Activated T-helper 17 cell treated with anti-CD3 and anti-CD28 coated beads, Interleukin-2, amount 50 U/mL, for 72 hours (primary cell): ENCODE measurements at regions not wholly inside any gene's neighbourhood (a gene's known extent, or its start where the extent isn't known, plus 50 kb on each side); places are given as distances from the start of the nearest gene placed in this dataset.

Experiments
- ATAC-seq: fragments of 150-1000 bp; cut with Tn5 transposase; replicated peaks from 2 replicates; pipeline ENCODE4 v1.10.0; 2021; ENCODE audit warnings: mild to moderate bottlenecking, moderate library complexity
- H3K27ac Mint-ChIP-seq: one replicate; pipeline ENCODE4 v1.8.0; 2022; ENCODE audit warnings: mixed read lengths
- H3K27me3 Mint-ChIP-seq: one replicate; pipeline ENCODE4 v1.8.0; 2022; ENCODE audit warnings: mixed read lengths
- H3K36me3 Mint-ChIP-seq: one replicate; pipeline ENCODE4 v1.8.0; 2022; ENCODE audit warnings: low read depth, mild to moderate bottlenecking, mixed read lengths
- H3K4me1 Mint-ChIP-seq: one replicate; pipeline ENCODE4 v1.8.0; 2022; ENCODE audit warnings: mixed read lengths
- H3K4me3 Mint-ChIP-seq: one replicate; pipeline ENCODE4 v1.8.0; 2022; ENCODE audit warnings: mild to moderate bottlenecking, mixed read lengths
- H3K9me3 Mint-ChIP-seq: one replicate; pipeline ENCODE4 v1.8.0; 2022; ENCODE audit warnings: mixed read lengths

- Mint-ChIP-seq H3K4me1 (no peaks in the 10 kb centered on the region), H3K36me3 (no peaks in the 10 kb centered on the region), H3K27ac (no peak overlapping the region), H3K4me3 (no peak overlapping the region), H3K9me3 (peaks cover 7% of the 10 kb centered on the region), H3K27me3 (no peaks in the 10 kb centered on the region)
- ATAC-seq, result no peak
Observed at GRCh38 chr9:17969232-17969631, 390.4 kb downstream of the SH3GL2 start.

DNA sequence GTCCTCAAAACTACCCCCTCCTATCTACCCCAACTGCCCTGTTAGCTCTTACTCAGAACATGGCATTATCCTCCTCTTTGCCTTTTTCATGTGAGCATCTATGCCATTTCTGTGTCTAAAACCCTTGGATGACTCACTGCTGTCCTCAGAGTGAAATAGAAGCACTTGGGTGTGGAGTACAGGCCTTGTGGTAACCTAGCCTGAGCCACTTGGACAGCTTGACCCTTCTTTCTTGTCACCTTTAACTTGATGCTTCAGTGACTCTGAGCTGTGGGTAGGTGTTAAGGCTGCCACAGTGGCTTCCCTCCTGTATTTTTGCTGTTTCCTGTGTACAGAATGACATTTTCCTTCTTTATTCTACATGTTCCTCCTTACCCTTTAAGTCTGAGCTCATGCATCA is 391.4 kb downstream of the SH3GL2 start:
- Mint-ChIP-seq H3K4me1 (no peaks in the 10 kb centered on the region), H3K36me3 (no peaks in the 10 kb centered on the region), H3K9me3 (peaks cover 11% of the 10 kb centered on the region), H3K4me3 (no peak overlapping the region), H3K27me3 (no peaks in the 10 kb centered on the region), H3K27ac (no peak overlapping the region)
- ATAC-seq, result no peak

GRCh38 chr9:17978773-17979172 is 399.9 kb downstream of the SH3GL2 start:
- H3K4me3 Mint-ChIP-seq, result no peak overlapping the region

DNA sequence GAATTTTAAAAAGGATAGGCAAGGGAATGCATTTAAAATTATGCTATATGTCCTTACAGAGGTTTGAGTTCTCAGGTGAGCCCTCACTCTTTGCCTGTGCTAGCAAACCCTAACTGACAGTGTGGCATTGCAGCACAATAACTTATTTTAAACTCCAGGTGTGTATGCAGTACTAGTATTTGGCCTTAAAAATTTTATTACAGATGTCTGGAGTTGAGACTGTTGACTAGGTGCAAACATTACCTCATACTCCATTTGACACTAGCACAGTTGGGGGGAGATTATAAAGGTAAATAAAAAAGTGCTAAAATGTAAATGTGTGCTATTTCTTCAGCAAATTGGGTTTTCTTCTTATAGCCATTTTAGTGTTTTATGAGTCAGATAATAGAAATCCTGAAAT is 407.7 kb downstream of the SH3GL2 start:
- Mint-ChIP-seq H3K4me1 (no peaks in the 10 kb centered on the region), H3K27me3 (no peaks in the 10 kb centered on the region), H3K27ac (no peak overlapping the region), H3K4me3 (no peak overlapping the region), H3K36me3 (no peaks in the 10 kb centered on the region), H3K9me3 (peaks cover 4% of the 10 kb centered on the region)
- ATAC-seq, result no peak

More at GRCh38 chr9:17978773-17979172, 399.9 kb downstream of the SH3GL2 start:
- Mint-ChIP-seq H3K27ac (no peak overlapping the region), H3K4me1 (no peaks in the 10 kb centered on the region), H3K27me3 (no peaks in the 10 kb centered on the region), H3K36me3 (no peaks in the 10 kb centered on the region), H3K9me3 (peaks cover 28% of the 10 kb centered on the region)
- no peak for ATAC-seq

DNA sequence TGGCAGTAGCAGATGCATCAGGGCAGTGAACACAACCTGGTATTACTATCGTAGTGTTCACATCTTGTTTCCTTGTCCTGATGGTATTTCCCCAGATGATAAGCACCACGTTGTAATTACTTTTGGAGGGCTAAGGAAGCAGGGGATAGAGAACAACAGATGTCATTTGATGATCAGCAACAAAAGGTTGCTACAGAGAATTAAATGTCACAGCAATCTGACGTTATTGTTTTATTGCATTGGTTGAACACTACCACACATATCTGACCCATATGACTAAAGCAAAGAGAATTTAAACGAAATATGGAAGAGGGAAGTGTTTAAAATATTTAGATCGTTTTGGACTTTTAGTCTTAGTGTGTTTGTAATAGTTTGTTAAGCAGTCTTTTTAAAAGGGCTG is 408.3 kb downstream of the SH3GL2 start:
- H3K4me3 Mint-ChIP-seq, result no peak overlapping the region
- ATAC-seq, result no peak
- peaks cover 4% of the 10 kb centered on the region for H3K9me3 Mint-ChIP-seq
- H3K27ac Mint-ChIP-seq, result no peak overlapping the region
- H3K36me3 Mint-ChIP-seq, result no peaks in the 10 kb centered on the region
- no peaks in the 10 kb centered on the region for H3K4me1 Mint-ChIP-seq
- no peaks in the 10 kb centered on the region for H3K27me3 Mint-ChIP-seq

GRCh38 chr9:17988489-17988888 is 409.6 kb downstream of the SH3GL2 start:
- H3K9me3 Mint-ChIP-seq, result peaks cover 7% of the 10 kb centered on the region
- no peak overlapping the region for H3K27ac Mint-ChIP-seq
- no peak overlapping the region for H3K4me3 Mint-ChIP-seq
- no peak for ATAC-seq
- H3K36me3 Mint-ChIP-seq, result no peaks in the 10 kb centered on the region
- no peaks in the 10 kb centered on the region for H3K27me3 Mint-ChIP-seq
- H3K4me1 Mint-ChIP-seq, result no peaks in the 10 kb centered on the region

GRCh38 chr9:17990602-17991001 is 411.7 kb downstream of the SH3GL2 start:
- no peaks in the 10 kb centered on the region for H3K27me3 Mint-ChIP-seq
- H3K36me3 Mint-ChIP-seq, result no peaks in the 10 kb centered on the region
- H3K4me3 Mint-ChIP-seq, result no peak overlapping the region

DNA sequence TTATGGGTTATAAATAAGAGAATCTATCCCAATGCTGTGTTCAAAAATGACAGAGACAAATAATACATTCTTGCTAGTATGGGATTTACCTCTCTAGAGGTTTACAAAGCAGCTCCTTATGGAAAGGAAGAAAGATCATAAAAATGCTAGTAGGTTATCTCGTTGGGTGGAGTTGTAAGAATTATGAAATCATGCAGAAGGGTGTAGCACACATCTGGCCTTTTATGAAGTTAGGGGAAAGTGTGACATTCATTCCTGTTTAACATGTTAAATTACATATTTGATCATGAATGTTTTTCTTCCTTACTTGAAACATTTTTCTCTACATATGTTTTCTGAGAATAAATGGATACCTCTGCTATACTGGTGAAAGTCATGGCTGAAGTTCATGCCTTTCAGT is 414.2 kb downstream of the SH3GL2 start:
- Mint-ChIP-seq H3K4me1 (no peaks in the 10 kb centered on the region), H3K36me3 (no peaks in the 10 kb centered on the region), H3K27ac (no peak overlapping the region), H3K27me3 (no peaks in the 10 kb centered on the region), H3K9me3 (peaks cover 3% of the 10 kb centered on the region), H3K4me3 (no peak overlapping the region)
- ATAC-seq, result no peak

More at GRCh38 chr9:17990602-17991001, 411.7 kb downstream of the SH3GL2 start:
- H3K9me3 Mint-ChIP-seq, result peaks cover 7% of the 10 kb centered on the region
- H3K4me1 Mint-ChIP-seq, result no peaks in the 10 kb centered on the region
- ATAC-seq, result no peak
- H3K27ac Mint-ChIP-seq, result no peak overlapping the region

GRCh38 chr9:17994695-17995425 is 416.0 kb downstream of the SH3GL2 start:
- no peak overlapping the region for H3K27ac Mint-ChIP-seq
- no peaks in the 10 kb centered on the region for H3K4me1 Mint-ChIP-seq
- H3K9me3 Mint-ChIP-seq, result peaks cover 3% of the 10 kb centered on the region
- H3K4me3 Mint-ChIP-seq, result no peak overlapping the region
- H3K27me3 Mint-ChIP-seq, result no peaks in the 10 kb centered on the region
- no peaks in the 10 kb centered on the region for H3K36me3 Mint-ChIP-seq
- ATAC-seq, result no peak

GRCh38 chr9:17996728-17997127 is 417.9 kb downstream of the SH3GL2 start:
- Mint-ChIP-seq H3K27me3 (no peaks in the 10 kb centered on the region), H3K36me3 (no peaks in the 10 kb centered on the region), H3K27ac (no peak overlapping the region), H3K4me3 (no peak overlapping the region), H3K9me3 (peaks cover 3% of the 10 kb centered on the region), H3K4me1 (no peaks in the 10 kb centered on the region)
- no peak for ATAC-seq

DNA sequence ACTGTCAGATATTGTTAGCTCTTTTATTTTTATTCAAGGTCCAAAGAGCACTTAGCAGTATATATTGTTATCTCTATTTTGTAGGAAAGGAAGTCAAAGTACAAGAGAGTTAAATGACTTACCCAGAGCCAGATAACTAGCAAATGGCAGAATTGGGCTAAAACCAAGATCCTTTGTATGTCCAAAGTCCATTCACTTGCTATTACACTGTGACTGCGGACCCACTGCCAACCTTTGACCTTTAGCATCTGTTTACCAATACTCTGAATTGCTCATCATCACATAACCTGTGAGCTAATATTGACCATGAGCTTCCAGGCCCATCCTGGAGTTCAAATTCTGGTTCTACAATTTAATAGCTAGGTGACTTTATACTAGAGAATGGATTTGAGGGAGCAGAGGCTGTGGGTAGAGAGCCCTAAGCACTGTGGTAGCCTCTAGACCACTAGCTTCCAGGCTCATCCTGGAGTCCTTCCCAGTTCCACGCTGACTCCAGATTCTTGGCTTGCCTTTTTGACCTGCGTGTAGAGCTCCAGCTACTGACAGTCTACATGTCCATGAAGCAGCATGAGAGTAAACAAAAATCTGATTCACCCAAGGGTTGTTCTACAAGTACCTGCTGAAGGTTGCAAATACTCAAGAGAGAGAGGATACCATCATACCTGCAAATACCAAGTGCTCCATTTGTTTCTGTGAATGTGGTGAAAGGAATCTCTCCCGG is 424.0 kb downstream of the SH3GL2 start:
- no peaks in the 10 kb centered on the region for H3K27me3 Mint-ChIP-seq
- H3K9me3 Mint-ChIP-seq, result no peaks in the 10 kb centered on the region
- no peak overlapping the region for H3K27ac Mint-ChIP-seq
- H3K4me3 Mint-ChIP-seq, result no peak overlapping the region
- no peaks in the 10 kb centered on the region for H3K4me1 Mint-ChIP-seq
- no peaks in the 10 kb centered on the region for H3K36me3 Mint-ChIP-seq
- ATAC-seq, result no peak

GRCh38 chr9:18006591-18006990 is 427.7 kb downstream of the SH3GL2 start:
- Mint-ChIP-seq H3K27ac (no peak overlapping the region), H3K9me3 (peaks cover 5% of the 10 kb centered on the region), H3K36me3 (no peaks in the 10 kb centered on the region), H3K4me1 (no peaks in the 10 kb centered on the region), H3K4me3 (no peak overlapping the region), H3K27me3 (no peaks in the 10 kb centered on the region)
- no peak for ATAC-seq

DNA sequence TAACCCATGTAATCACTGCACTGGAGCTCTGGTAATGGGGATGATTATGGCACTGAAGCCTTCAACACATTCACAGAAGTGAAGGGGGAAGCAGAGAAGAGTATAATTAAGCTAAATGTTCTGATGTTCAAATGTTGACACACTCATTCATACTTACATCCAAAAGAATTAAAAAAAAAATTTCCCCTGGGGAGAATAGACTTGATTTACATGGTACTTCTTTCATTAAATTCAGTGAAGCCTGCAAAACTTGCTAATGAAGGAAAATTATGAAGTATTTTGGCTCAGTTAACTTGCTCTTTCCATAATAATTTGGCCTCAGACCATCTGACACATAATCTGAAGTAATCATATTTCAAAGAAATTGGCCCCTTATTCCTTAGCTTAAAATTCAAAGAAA is 428.8 kb downstream of the SH3GL2 start:
- no peaks in the 10 kb centered on the region for H3K4me1 Mint-ChIP-seq
- no peaks in the 10 kb centered on the region for H3K36me3 Mint-ChIP-seq
- ATAC-seq, result no peak
- H3K9me3 Mint-ChIP-seq, result peaks cover 5% of the 10 kb centered on the region
- no peak overlapping the region for H3K27ac Mint-ChIP-seq
- no peaks in the 10 kb centered on the region for H3K27me3 Mint-ChIP-seq
- no peak overlapping the region for H3K4me3 Mint-ChIP-seq

DNA sequence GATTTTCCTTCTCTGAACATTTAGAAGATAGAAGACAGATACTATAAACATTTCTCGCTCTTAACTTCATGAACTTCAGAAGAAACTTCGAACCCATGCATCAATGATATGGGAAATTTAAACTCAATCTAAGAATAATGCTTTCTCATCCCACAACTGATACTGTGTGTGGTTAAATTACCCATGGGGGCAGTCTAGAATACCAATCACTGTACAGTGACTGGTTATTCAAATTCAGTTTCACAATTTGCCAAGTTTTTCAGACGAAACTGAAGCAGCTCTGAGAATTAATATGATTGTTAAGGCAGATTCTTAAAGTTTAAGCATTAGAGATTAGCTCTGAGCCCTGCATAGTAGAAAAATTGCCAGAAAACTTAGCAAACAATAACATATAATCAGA is 431.0 kb downstream of the SH3GL2 start:
- no peaks in the 10 kb centered on the region for H3K27me3 Mint-ChIP-seq
- H3K4me3 Mint-ChIP-seq, result no peak overlapping the region
- H3K27ac Mint-ChIP-seq, result no peak overlapping the region

GRCh38 chr9:18010492-18010891 is 431.6 kb downstream of the SH3GL2 start:
- Mint-ChIP-seq H3K36me3 (no peaks in the 10 kb centered on the region), H3K4me3 (no peak overlapping the region), H3K27ac (no peak overlapping the region), H3K4me1 (no peaks in the 10 kb centered on the region), H3K9me3 (peaks cover 5% of the 10 kb centered on the region), H3K27me3 (no peaks in the 10 kb centered on the region)
- no peak for ATAC-seq

More for the DNA sequence above, 431.0 kb downstream of the SH3GL2 start:
- ATAC-seq, result no peak
- H3K4me1 Mint-ChIP-seq, result no peaks in the 10 kb centered on the region
- peaks cover 5% of the 10 kb centered on the region for H3K9me3 Mint-ChIP-seq
- no peaks in the 10 kb centered on the region for H3K36me3 Mint-ChIP-seq
